Endothelial cell of umbilical vein (primary cell): ENCODE measurements at regions not wholly inside any gene's neighbourhood (a gene's known extent, or its start where the extent isn't known, plus 50 kb on each side); places are given as distances from the start of the nearest gene placed in this dataset.

Experiments used
- BruUV-seq: library from RNA; stranded (reverse); fragments of 400-500 nt; replicated peaks from 2 replicates; lab custom pipeline; 2021; lab: Mats Ljungman, UMichigan
- CTCF ChIA-PET: fragments of 300-600, 350-600 bp; sonication (Branson Sonifier 250); formaldehyde crosslinking; loops from one replicate; lab custom pipeline; 2021; ENCODE audit warnings: antibody characterized with exemption, inconsistent platforms; lab: Charles Lee
- POLR2A ChIA-PET: fragments of 300-600, 350-600 bp; sonication (Branson Sonifier 250); formaldehyde crosslinking; loops from one replicate; lab custom pipeline; 2021; ENCODE audit warnings: antibody characterized with exemption, inconsistent platforms; lab: Charles Lee
- DNase-seq: peaks from one replicate; pipeline ENCODE4 v3.0.0-alpha.2; 2011; ENCODE audit warnings: low read depth, low spot score
- FAIRE-seq: peaks from 2 replicates; lab custom pipeline; 2011; peaks lifted over from hg19 to GRCh38; lab: Jason Lieb, UNC
- H2AFZ ChIP-seq: 2 replicates; pipeline ENCODE4 v1.6.0; 2012; ENCODE audit warnings: low read depth, low read length, control low read depth, inconsistent platforms
- H3K27ac ChIP-seq: 2 replicates; pipeline ENCODE4 v1.5.1; 2011; ENCODE audit warnings: low read depth, mild to moderate bottlenecking, control low read depth, low read length, moderate library complexity; ENCODE audit not compliant: insufficient read depth
- H3K27me3 ChIP-seq, 2 experiments: 2 replicates each; pipeline versions ENCODE4 v1.6.0 to v1.6.1; 2011; ENCODE audit warnings: low read length in 2 of 2, mixed read lengths in 1 of 2; ENCODE audit not compliant: control insufficient read depth in 2 of 2, insufficient read depth in 2 of 2
- H3K36me3 ChIP-seq, 2 experiments: 2 replicates in 1 of 2; 3 replicates in 1 of 2; pipeline ENCODE4 v1.5.1; 2011; ENCODE audit warnings: low read length in 2 of 2, mild to moderate bottlenecking in 1 of 2, moderate library complexity in 1 of 2; ENCODE audit not compliant: control insufficient read depth in 2 of 2, insufficient read depth in 2 of 2; ENCODE audit errors: extremely low read depth in 1 of 2
- H3K4me1 ChIP-seq: 3 replicates; pipeline ENCODE4 v1.5.1; 2011; ENCODE audit warnings: mild to moderate bottlenecking, low read length; ENCODE audit not compliant: control insufficient read depth, insufficient read depth; ENCODE audit errors: extremely low read depth
- H3K4me2 ChIP-seq: 2 replicates; pipeline ENCODE4 v1.6.1; 2011; ENCODE audit warnings: low read length, control low read depth, mixed read lengths; ENCODE audit not compliant: insufficient read depth
- H3K4me3 ChIP-seq, 3 experiments: fragments of 200-600 bp in 1 of 3; sonication (generic), shearing (Covaris generic) in 1 of 3; replicated peaks in 1 of 3; 2 replicates each; pipeline ENCODE4 v1.5.1; 2011 to 2016; ENCODE audit warnings: control low read depth in 3 of 3, low read length in 3 of 3, mild to moderate bottlenecking in 2 of 3, inconsistent platforms in 1 of 3, low read depth in 1 of 3, moderate library complexity in 1 of 3; ENCODE audit not compliant: insufficient read depth in 1 of 3
- H3K79me2 ChIP-seq: 2 replicates; pipeline ENCODE4 v1.6.0; 2012; ENCODE audit warnings: low read length, inconsistent platforms; ENCODE audit not compliant: control insufficient read depth, insufficient read depth
- H3K9ac ChIP-seq: replicated peaks from 2 replicates; pipeline ENCODE3; 2011; ENCODE audit warnings: low read length, control low read depth; ENCODE audit not compliant: insufficient read depth; ENCODE audit errors: extremely low read depth
- H3K9me1 ChIP-seq: replicated peaks from 3 replicates; pipeline ENCODE4 v1.6.0; 2011; ENCODE audit warnings: mild to moderate bottlenecking, low read length; ENCODE audit not compliant: control insufficient read depth, insufficient read depth; ENCODE audit errors: extremely low read depth
- H3K9me3 ChIP-seq: replicated peaks from 2 replicates; pipeline ENCODE4 v1.5.1; 2012; ENCODE audit warnings: low read length, inconsistent platforms; ENCODE audit not compliant: control insufficient read depth, insufficient read depth
- H4K20me1 ChIP-seq: replicated peaks from 2 replicates; pipeline ENCODE3; 2011; ENCODE audit warnings: mild to moderate bottlenecking, low read length; ENCODE audit not compliant: control insufficient read depth, insufficient read depth; ENCODE audit errors: extremely low read depth
- EZH2 ChIP-seq: IDR thresholded peaks from 2 replicates; pipeline ENCODE4 v1.6.1; 2012; ENCODE audit warnings: borderline replicate concordance, low read depth, mild to moderate bottlenecking, moderate library complexity, low read length, inconsistent platforms; ENCODE audit not compliant: severe bottlenecking
- FOS ChIP-seq: IDR thresholded peaks from 2 replicates; pipeline ENCODE4 v1.6.1; 2011; ENCODE audit warnings: mild to moderate bottlenecking, low read length, moderate library complexity, borderline replicate concordance; ENCODE audit not compliant: insufficient read depth
- GATA2 ChIP-seq: IDR thresholded peaks from 2 replicates; pipeline ENCODE4 v1.7.0; 2011; ENCODE audit warnings: low read depth, mild to moderate bottlenecking, moderate library complexity, mixed read lengths, low read length; ENCODE audit not compliant: insufficient read length, insufficient read depth
- POLR2A ChIP-seq: IDR thresholded peaks from 2 replicates; pipeline ENCODE4 v1.6.1; 2012; ENCODE audit warnings: low read depth, mild to moderate bottlenecking, control low read depth, low read length
- POLR2AphosphoS5 ChIP-seq: IDR thresholded peaks from 2 replicates; pipeline ENCODE4 v1.6.1; 2012; ENCODE audit warnings: low read depth, mild to moderate bottlenecking, control low read depth, low read length, moderate library complexity; ENCODE audit not compliant: insufficient read depth
- dilution Hi-C: fragments of 300-500 bp; cut with MboI; formaldehyde crosslinking; loops from one replicate; pipeline ENCODE4 v1.15.0; 2019; ENCODE audit warnings: low sequenced_read_pairs; ENCODE audit not compliant: extremely low pct_ligation_motif_present
- intact Hi-C: fragments of 100-400 bp; cut with micrococcal nuclease; formaldehyde crosslinking; loops from one replicate; pipeline ENCODE4 v1.10.0; 2022
- TF ChIP-seq, protein P1 (sequence below), 2 donors: IDR thresholded peaks; 1 replicate in 1 of 2; 2 replicates in 1 of 2; pipeline ENCODE4 v1.5.1; 2011; ENCODE audit warnings: low read length in 2 of 2, mild to moderate bottlenecking in 2 of 2, moderate library complexity in 2 of 2, control low read depth in 1 of 2, inconsistent platforms in 1 of 2, low read depth in 1 of 2; ENCODE audit not compliant: insufficient read depth in 1 of 2; ENCODE audit errors: extremely low read depth in 1 of 2

DNA sequence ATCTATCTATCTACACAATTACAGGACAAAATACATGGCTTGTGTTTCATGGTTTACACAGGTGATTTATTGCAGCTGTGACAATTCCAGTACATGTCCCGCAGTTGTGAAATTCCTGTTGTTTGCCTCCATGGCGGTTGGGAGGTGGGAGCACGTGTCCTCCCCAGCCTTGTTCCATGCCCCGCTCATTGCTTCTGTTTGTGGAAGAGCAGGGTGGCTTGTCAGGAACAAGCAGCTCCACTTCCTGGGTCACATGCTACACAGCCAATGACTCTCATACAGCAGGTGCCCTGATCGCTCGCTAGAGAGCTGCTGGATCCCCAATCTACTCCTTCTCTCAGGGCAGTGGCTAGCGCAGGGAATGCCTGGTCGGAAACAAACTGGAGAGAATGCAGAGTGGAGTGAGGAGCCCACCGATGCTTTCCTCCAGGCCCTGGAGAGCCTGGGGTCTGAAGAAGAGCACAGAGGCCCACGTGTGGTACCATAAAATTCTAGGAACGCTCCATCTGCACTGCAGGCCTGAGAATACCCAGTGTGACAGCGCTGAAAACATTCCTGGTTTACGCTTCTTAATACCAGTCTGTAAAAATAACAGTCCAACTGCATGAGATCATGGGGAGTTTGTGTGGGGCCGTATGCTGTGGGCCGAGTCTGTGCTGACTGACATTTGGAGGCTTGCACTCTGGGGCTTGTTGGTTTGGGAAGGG, 270.6 kb upstream of the RGMA start:
- no peaks in the 10 kb centered on the region for H3K79me2 ChIP-seq
- H3K4me3 ChIP-seq: no peak overlapping the region
- no peak for FAIRE-seq
- peaks cover 5% of the 10 kb centered on the region for H3K9me3 ChIP-seq
- H3K4me2 ChIP-seq: no peak overlapping the region
- H2AFZ ChIP-seq: no peak overlapping the region
- no peaks in the 10 kb centered on the region for H3K4me1 ChIP-seq
- H3K27ac ChIP-seq: no peak overlapping the region
- intact Hi-C loops (no loop called here), dilution Hi-C loops (no loop called here)
- H3K36me3 ChIP-seq: no peaks in the 10 kb centered on the region
- H3K27me3 ChIP-seq: no peaks in the 10 kb centered on the region
- POLR2A ChIA-PET: interaction anchor here (0.7 kb wide), 1 partner anchor 550 kb away, joined by 3 read pairs; no protein-coding TSS in a partner anchor
- CTCF ChIA-PET: no interaction called here
- no peak overlapping the region for H3K9ac ChIP-seq
- no peak for TF ChIP-seq EZH2
- TF ChIP-seq GATA2: no peak
- TF ChIP-seq POLR2A: no peak
- no peak for TF ChIP-seq POLR2AphosphoS5
- TF ChIP-seq FOS: no peak
- TF ChIP-seq, protein P1, sequence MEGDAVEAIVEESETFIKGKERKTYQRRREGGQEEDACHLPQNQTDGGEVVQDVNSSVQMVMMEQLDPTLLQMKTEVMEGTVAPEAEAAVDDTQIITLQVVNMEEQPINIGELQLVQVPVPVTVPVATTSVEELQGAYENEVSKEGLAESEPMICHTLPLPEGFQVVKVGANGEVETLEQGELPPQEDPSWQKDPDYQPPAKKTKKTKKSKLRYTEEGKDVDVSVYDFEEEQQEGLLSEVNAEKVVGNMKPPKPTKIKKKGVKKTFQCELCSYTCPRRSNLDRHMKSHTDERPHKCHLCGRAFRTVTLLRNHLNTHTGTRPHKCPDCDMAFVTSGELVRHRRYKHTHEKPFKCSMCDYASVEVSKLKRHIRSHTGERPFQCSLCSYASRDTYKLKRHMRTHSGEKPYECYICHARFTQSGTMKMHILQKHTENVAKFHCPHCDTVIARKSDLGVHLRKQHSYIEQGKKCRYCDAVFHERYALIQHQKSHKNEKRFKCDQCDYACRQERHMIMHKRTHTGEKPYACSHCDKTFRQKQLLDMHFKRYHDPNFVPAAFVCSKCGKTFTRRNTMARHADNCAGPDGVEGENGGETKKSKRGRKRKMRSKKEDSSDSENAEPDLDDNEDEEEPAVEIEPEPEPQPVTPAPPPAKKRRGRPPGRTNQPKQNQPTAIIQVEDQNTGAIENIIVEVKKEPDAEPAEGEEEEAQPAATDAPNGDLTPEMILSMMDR (IDR thresholded peaks at IDR 0.05; ENCODE audit: extremely low read depth in 1 of 2, insufficient read depth in 1 of 2, low read depth in 1 of 2, low read length in 2 of 2): no peak
- DNase-seq: no peak
- BruUV-seq: no TSS peak
- H3K9me1 ChIP-seq: no peaks in the 10 kb centered on the region
- H4K20me1 ChIP-seq: no peaks in the 10 kb centered on the region
